HepG2 (cell line): ENCODE measurements at regions not wholly inside any gene's neighbourhood (a gene's known extent, or its start where the extent isn't known, plus 50 kb on each side); places are given as distances from the start of the nearest gene placed in this dataset.

Source experiments
- CTCF ChIP-seq: sonication (generic); formaldehyde crosslinking; IDR thresholded peaks from 2 replicates; pipeline ENCODE4 v1.5.0; 2020; ENCODE audit warnings: mild to moderate bottlenecking, missing genetic modification reagents, moderate library complexity
- FOXA1 ChIP-seq, 2 experiments: fragments of 450-650 bp in 1 of 2; sonication (generic) in 1 of 2; formaldehyde crosslinking in 1 of 2; IDR thresholded peaks; 2 replicates each; pipeline versions ENCODE4 v1.4.0 to v1.6.1; 2016 to 2020; ENCODE audit warnings: missing genetic modification reagents in 1 of 2
- HCFC1 ChIP-seq: fragments of 150-350 bp; IDR thresholded peaks from 2 replicates; pipeline ENCODE4 v1.6.1; 2014; ENCODE audit warnings: low read depth, low read length
- KAT2B ChIP-seq: fragments of 150-350 bp; IDR thresholded peaks from 2 replicates; pipeline ENCODE4 v1.6.1; 2014; ENCODE audit warnings: low read depth, low read length, borderline replicate concordance
- KLF9 ChIP-seq: IDR thresholded peaks from 2 replicates; pipeline ENCODE4 v1.6.1; 2016; ENCODE audit warnings: low read depth
- MLLT10 ChIP-seq: sonication (generic); formaldehyde crosslinking; IDR thresholded peaks from 2 replicates; pipeline ENCODE4 v1.4.0; 2020; ENCODE audit warnings: missing genetic modification reagents
- MXD1 ChIP-seq: sonication (generic); formaldehyde crosslinking; IDR thresholded peaks from 2 replicates; pipeline ENCODE4 v1.4.0; 2020; ENCODE audit warnings: mild to moderate bottlenecking, missing genetic modification reagents
- REXO4 ChIP-seq: sonication (generic); formaldehyde crosslinking; IDR thresholded peaks from 2 replicates; pipeline ENCODE4 v1.8.0; 2022; ENCODE audit warnings: missing genetic modification reagents, mild to moderate bottlenecking, borderline replicate concordance
- ZC3H13 ChIP-seq: sonication (generic); formaldehyde crosslinking; IDR thresholded peaks from 2 replicates; pipeline ENCODE4 v1.8.1; 2023; ENCODE audit warnings: mild to moderate bottlenecking, missing genetic modification reagents, moderate library complexity
- ZNF354B ChIP-seq: sonication (generic); formaldehyde crosslinking; IDR thresholded peaks from 2 replicates; pipeline ENCODE4 v1.8.0; 2022; ENCODE audit warnings: mild to moderate bottlenecking, missing genetic modification reagents

GRCh38 chr18:79615586-79615985 lies 64.0 kb upstream of the CTDP1 start:
- no peak for TF ChIP-seq MLLT10
- no peak for TF ChIP-seq HCFC1
- no peak for TF ChIP-seq REXO4 (CRISPR knock-in tag)
- no peak for TF ChIP-seq FOXA1 (IDR thresholded peaks at IDR 0.05)
- TF ChIP-seq FOXA1 (CRISPR knock-in tag; IDR thresholded peaks at IDR 0.05), result no peak
- no peak for TF ChIP-seq KAT2B
- no peak for TF ChIP-seq CTCF
- TF ChIP-seq KLF9 (CRISPR knock-in tag), result no peak
- TF ChIP-seq MXD1 (CRISPR knock-in tag), result no peak
- no peak for TF ChIP-seq ZC3H13 (CRISPR knock-in tag)
- TF ChIP-seq ZNF354B (CRISPR knock-in tag), result no peak
